Suprapubic skin (tissue), 4 donors: ENCODE measurements at regions not wholly inside any gene's neighbourhood (a gene's known extent, or its start where the extent isn't known, plus 50 kb on each side); places are given as distances from the start of the nearest gene placed in this dataset.
A peak's percentile ranks its signal among the peaks of the same experiment; 100 is the strongest.

ENCODE experiments used
- DNase-seq, 2 donors: peaks; one replicate each; pipeline ENCODE4 v3.0.0-alpha.2; 2019; ENCODE audit warnings: low spot score in 2 of 2
- H3K27ac ChIP-seq: fragments of 200-600 bp; sonication (generic); one replicate; pipeline ENCODE4 v1.5.1; 2019
- H3K27me3 ChIP-seq: fragments of 200-600 bp; sonication (generic); one replicate; pipeline ENCODE4 v1.5.1; 2019
- H3K36me3 ChIP-seq: fragments of 200-600 bp; sonication (generic); one replicate; pipeline ENCODE4 v1.5.1; 2019
- H3K4me1 ChIP-seq: fragments of 200-600 bp; sonication (generic); one replicate; pipeline ENCODE4 v1.5.1; 2019
- H3K4me3 ChIP-seq: fragments of 200-600 bp; sonication (generic); one replicate; pipeline ENCODE4 v1.5.1; 2019; ENCODE audit warnings: mild to moderate bottlenecking
- H3K9me3 ChIP-seq: fragments of 200-600 bp; sonication (generic); one replicate; pipeline ENCODE4 v1.5.1; 2019
- CTCF ChIP-seq, 2 donors: fragments of 200-600 bp in 1 of 2; fragments of 450-650 bp in 1 of 2; sonication (generic) in 1 of 2; IDR thresholded peaks; one replicate each; pipeline ENCODE4 v1.5.1; 2016 to 2019; ENCODE audit warnings: antibody characterized with exemption in 2 of 2, mild to moderate bottlenecking in 1 of 2, moderate library complexity in 1 of 2
- EP300 ChIP-seq: sonication (generic); formaldehyde crosslinking; IDR thresholded peaks from one replicate; pipeline ENCODE4 v1.6.1; 2017; ENCODE audit warnings: antibody characterized with exemption
- POLR2A ChIP-seq, 2 donors: fragments of 450-650 bp; IDR thresholded peaks; one replicate each; pipeline ENCODE4 v1.6.1; 2017; ENCODE audit warnings: antibody characterized with exemption in 2 of 2, mild to moderate bottlenecking in 2 of 2, moderate library complexity in 2 of 2
- POLR2AphosphoS5 ChIP-seq, 3 donors: sonication (generic); formaldehyde crosslinking; IDR thresholded peaks; one replicate each; pipeline ENCODE4 v1.6.1; 2017; ENCODE audit warnings: antibody characterized with exemption in 3 of 3
- WGBS: methylation state at CpG from one replicate; pipeline ENCODE4 v1.1.5; 2018; 5-methylcytosine and 5-hydroxymethylcytosine counted together

GRCh38 chr14:51484485-51484884 lies 167.2 kb upstream of the FRMD6 start:
- WGBS: 56% methylated on average over 2 of the region's 2 CpGs

GRCh38 chr14:51485733-51486132 lies 166.0 kb upstream of the FRMD6 start:
- Histone ChIP-seq H3K4me1 (peaks cover 10% of the 10 kb centered on the region), H3K4me3 (no peak overlapping the region), H3K9me3 (no peaks in the 10 kb centered on the region), H3K36me3 (no peaks in the 10 kb centered on the region), H3K27me3 (no peaks in the 10 kb centered on the region), H3K27ac (no peak overlapping the region)
- WGBS: 91% methylated on average over 9 of the region's 9 CpGs
- TF ChIP-seq EP300 (no peak), POLR2AphosphoS5 (IDR thresholded peaks at IDR 0.05) (no peak), POLR2A (IDR thresholded peaks at IDR 0.05) (no peak), CTCF (IDR thresholded peaks at IDR 0.05) (no peak)
- DNase-seq: no peak

More at GRCh38 chr14:51484485-51484884, 167.2 kb upstream of the FRMD6 start:
- DNase-seq: no peak
- no peaks in the 10 kb centered on the region for H3K27me3 ChIP-seq
- H3K36me3 ChIP-seq: no peaks in the 10 kb centered on the region
- H3K4me3 ChIP-seq: no peak overlapping the region
- H3K27ac ChIP-seq: no peak overlapping the region
- peaks cover 20% of the 10 kb centered on the region for H3K4me1 ChIP-seq
- no peaks in the 10 kb centered on the region for H3K9me3 ChIP-seq
- TF ChIP-seq POLR2AphosphoS5 (IDR thresholded peaks at IDR 0.05) (no peak), POLR2A (IDR thresholded peaks at IDR 0.05) (no peak), EP300 (no peak), CTCF (IDR thresholded peaks at IDR 0.05) (no peak)

DNA sequence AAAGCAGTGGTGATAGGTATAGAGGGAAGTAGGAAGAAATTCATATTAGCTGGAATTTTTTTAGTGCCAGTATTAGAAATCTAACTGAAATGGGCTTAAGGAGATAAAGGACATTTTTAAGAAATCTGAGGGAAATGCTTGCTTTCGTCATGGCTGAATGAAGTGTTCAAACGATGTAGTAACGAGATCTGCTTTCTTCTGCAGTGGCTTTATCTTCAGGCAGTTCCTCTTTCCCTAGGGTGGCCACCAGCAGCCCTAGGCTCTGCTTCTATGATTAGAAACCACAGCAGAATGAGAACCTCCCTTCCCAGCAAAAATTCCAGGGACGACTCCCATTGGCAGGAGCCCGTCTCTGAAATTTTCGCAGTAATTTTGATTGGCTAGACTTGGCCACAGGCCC lies 163.9 kb upstream of the FRMD6 start:
- no peak for DNase-seq
- H3K9me3 ChIP-seq: no peaks in the 10 kb centered on the region
- H3K4me3 ChIP-seq: no peak overlapping the region
- H3K27me3 ChIP-seq: no peaks in the 10 kb centered on the region
- H3K36me3 ChIP-seq: no peaks in the 10 kb centered on the region
- H3K27ac ChIP-seq: peak overlapping the region; percentile 74
- TF ChIP-seq EP300: no peak
- TF ChIP-seq POLR2AphosphoS5 (IDR thresholded peaks at IDR 0.05): no peak
- TF ChIP-seq POLR2A (IDR thresholded peaks at IDR 0.05): no peak
- no peak for TF ChIP-seq CTCF (IDR thresholded peaks at IDR 0.05)
- H3K4me1 ChIP-seq: peaks cover 16% of the 10 kb centered on the region
- WGBS: 55% methylated on average over 6 of the region's 6 CpGs

DNA sequence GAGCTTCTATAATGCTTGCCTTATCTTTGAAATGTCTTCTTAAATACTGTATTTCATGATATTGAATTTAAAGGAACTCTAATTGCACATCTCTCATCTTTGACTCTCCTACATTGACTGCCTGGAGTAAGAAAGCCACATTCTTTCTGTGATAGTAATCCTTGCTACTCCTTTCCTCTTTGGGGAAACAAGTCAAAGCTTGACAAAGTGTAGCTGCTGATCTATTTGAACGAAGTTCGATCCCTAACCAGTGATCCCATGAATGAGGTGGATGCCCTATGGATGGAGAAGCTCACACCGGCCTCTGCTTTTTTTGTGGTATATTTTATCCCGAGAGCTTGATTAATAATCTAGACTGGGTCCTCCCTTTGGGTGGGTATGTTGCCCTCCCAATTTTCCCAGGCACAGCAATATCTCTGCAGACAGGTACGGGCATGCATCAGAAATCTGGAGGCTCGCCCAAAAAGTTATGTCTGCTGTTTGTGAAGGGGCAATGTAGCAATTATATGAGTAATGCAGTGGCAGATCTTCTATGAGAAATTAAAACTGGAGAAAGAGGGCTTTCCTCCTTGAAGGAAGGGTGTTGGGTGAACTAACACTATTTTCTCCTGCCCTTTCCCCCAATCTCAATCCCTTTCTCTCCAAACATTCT lies 163.0 kb upstream of the FRMD6 start:
- peak overlapping the region; percentile 30 for H3K4me3 ChIP-seq
- H3K4me1 ChIP-seq: peaks cover 16% of the 10 kb centered on the region
- H3K9me3 ChIP-seq: no peaks in the 10 kb centered on the region
- 62% methylated on average over 6 of the region's 6 CpGs for WGBS
- peak overlapping the region; percentile 74 for H3K27ac ChIP-seq
- H3K36me3 ChIP-seq: no peaks in the 10 kb centered on the region
- no peak for DNase-seq
- H3K27me3 ChIP-seq: no peaks in the 10 kb centered on the region
- no peak for TF ChIP-seq CTCF (IDR thresholded peaks at IDR 0.05)
- TF ChIP-seq POLR2A (IDR thresholded peaks at IDR 0.05): no peak
- no peak for TF ChIP-seq EP300

DNA sequence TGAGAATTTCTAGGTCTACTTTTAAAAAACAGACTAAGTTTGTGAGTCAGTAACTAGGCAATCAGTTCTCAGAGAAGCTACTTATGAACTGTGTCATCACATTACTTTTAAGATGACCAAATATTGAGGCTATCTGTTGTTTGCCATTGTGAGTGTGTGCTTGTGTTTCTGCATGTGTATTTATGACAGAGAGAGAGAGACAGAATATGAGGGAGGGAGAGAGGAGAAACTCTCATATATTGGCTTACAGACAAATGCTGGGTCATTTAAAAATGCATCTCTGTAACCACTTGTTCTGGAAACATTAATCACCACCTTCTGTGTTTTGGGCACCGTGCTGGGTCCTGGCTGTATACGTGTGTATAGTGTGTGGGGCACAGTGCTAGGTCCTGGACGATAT lies 161.5 kb upstream of the FRMD6 start:
- H3K9me3 ChIP-seq: no peaks in the 10 kb centered on the region
- H3K27ac ChIP-seq: peak overlapping the region; percentile 74

More for the DNA sequence above, 161.5 kb upstream of the FRMD6 start:
- Histone ChIP-seq H3K36me3 (no peaks in the 10 kb centered on the region), H3K4me3 (peak overlapping the region; percentile 30), H3K27me3 (no peaks in the 10 kb centered on the region), H3K4me1 (peaks cover 16% of the 10 kb centered on the region)
- TF ChIP-seq POLR2AphosphoS5 (IDR thresholded peaks at IDR 0.05): no peak
- DNase-seq: no peak
- 43% methylated on average over 3 of the region's 3 CpGs for WGBS
